Nephron progenitor cell (in vitro differentiated cells): ENCODE measurements at regions not wholly inside any gene's neighbourhood (a gene's known extent, or its start where the extent isn't known, plus 50 kb on each side); places are given as distances from the start of the nearest gene placed in this dataset.
A peak's percentile ranks its signal among the peaks of the same experiment; 100 is the strongest.

Experiments
- DNase-seq: peaks from one replicate; pipeline ENCODE4 v3.0.0; 2021
- H3K27ac Mint-ChIP-seq: 2 replicates; pipeline ENCODE4 v1.8.0; 2021; ENCODE audit warnings: mild to moderate bottlenecking, moderate library complexity, mixed read lengths
- H3K27me3 Mint-ChIP-seq: 2 replicates; pipeline ENCODE4 v1.8.0; 2021; ENCODE audit warnings: mild to moderate bottlenecking, low read depth, mixed read lengths; ENCODE audit not compliant: poor library complexity
- H3K36me3 Mint-ChIP-seq: 2 replicates; pipeline ENCODE4 v1.8.0; 2021; ENCODE audit warnings: low read depth, mixed read lengths
- H3K4me1 Mint-ChIP-seq: 2 replicates; pipeline ENCODE4 v1.8.0; 2021; ENCODE audit warnings: mixed read lengths
- H3K4me3 Mint-ChIP-seq: 2 replicates; pipeline ENCODE4 v1.8.0; 2021; ENCODE audit warnings: mild to moderate bottlenecking, moderate library complexity, mixed read lengths
- H3K9me3 Mint-ChIP-seq: 2 replicates; pipeline ENCODE4 v1.8.0; 2021; ENCODE audit warnings: mild to moderate bottlenecking, moderate library complexity, mixed read lengths
- CTCF ChIP-seq: fragments of 200-600 bp; sonication (generic); IDR thresholded peaks from 2 replicates; pipeline ENCODE4 v1.5.0; 2021; ENCODE audit warnings: antibody characterized with exemption

DNA sequence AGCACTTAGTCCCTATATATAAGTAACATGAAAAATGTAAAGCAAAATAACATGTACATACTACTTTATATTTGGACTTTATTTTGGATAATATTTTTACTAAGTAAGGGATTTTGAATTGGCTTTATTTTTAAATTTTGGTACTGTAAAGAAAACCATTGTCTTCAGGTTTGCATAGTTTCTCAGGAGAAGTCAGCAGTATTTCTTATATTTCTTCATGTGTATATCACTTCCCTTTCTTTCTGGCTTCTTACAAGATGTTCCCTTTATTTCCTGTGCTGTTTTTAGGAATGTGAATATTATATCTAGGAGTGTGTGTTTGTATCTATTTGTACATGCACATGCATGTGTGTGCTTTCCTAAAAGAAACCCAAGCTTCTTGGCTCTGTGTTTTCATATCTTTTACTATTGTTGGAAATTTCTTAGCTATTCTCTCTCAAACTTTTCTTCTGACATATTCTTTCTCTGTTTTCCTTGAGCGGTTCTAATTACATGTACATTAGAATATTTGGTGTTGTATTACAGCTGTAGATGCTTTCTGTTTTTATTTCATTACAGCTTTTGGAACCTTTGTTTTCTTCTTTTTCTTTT lies 1549.7 kb upstream of the ACVR2A start:
- TF ChIP-seq CTCF, result no peak
- Mint-ChIP-seq H3K4me3 (no peak overlapping the region), H3K9me3 (peaks cover 40% of the 10 kb centered on the region), H3K4me1 (no peaks in the 10 kb centered on the region), H3K27ac (no peak overlapping the region), H3K36me3 (peaks cover 13% of the 10 kb centered on the region), H3K27me3 (no peaks in the 10 kb centered on the region)
- no peak for DNase-seq

DNA sequence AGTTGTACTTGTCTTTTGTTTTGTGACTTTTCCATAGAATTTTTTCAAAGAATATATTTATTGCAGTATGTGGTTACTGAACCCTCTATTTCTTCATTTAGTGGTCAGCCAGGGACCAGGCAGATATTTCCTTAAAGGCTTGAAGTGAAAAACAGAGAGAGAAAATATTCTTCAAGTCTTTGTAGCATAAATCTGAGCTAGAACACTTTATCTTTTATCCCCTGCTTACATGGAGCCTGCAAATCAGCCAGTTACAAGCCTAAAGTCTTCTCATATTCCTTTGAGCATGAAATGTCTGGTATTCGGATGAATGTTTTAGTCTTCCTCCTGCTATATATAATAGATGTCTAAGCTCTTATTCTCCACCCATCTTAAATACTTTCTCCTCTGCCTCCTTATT lies 1557.5 kb upstream of the ACVR2A start:
- H3K27ac Mint-ChIP-seq, result no peak overlapping the region
- H3K9me3 Mint-ChIP-seq, result peaks cover 4% of the 10 kb centered on the region
- no peak for TF ChIP-seq CTCF
- no peaks in the 10 kb centered on the region for H3K27me3 Mint-ChIP-seq
- H3K4me3 Mint-ChIP-seq, result no peak overlapping the region
- no peaks in the 10 kb centered on the region for H3K36me3 Mint-ChIP-seq
- DNase-seq, result no peak
- H3K4me1 Mint-ChIP-seq, result no peaks in the 10 kb centered on the region

- no peaks in the 10 kb centered on the region for H3K9me3 Mint-ChIP-seq
- H3K4me3 Mint-ChIP-seq, result no peak overlapping the region
- no peak for DNase-seq
- H3K36me3 Mint-ChIP-seq, result no peaks in the 10 kb centered on the region
- TF ChIP-seq CTCF, result no peak
- H3K4me1 Mint-ChIP-seq, result no peaks in the 10 kb centered on the region
- no peak overlapping the region for H3K27ac Mint-ChIP-seq
- peaks cover 3% of the 10 kb centered on the region for H3K27me3 Mint-ChIP-seq
Measured at GRCh38 chr2:146278881-146279280, 1565.9 kb upstream of the ACVR2A start.

- Mint-ChIP-seq H3K4me3 (no peak overlapping the region), H3K36me3 (no peaks in the 10 kb centered on the region), H3K27ac (no peak overlapping the region), H3K27me3 (peaks cover 4% of the 10 kb centered on the region), H3K4me1 (no peaks in the 10 kb centered on the region), H3K9me3 (peaks cover 5% of the 10 kb centered on the region)
- no peak for DNase-seq
- TF ChIP-seq CTCF, result no peak
Measured at GRCh38 chr2:146271131-146271831, 1573.5 kb upstream of the ACVR2A start.

DNA sequence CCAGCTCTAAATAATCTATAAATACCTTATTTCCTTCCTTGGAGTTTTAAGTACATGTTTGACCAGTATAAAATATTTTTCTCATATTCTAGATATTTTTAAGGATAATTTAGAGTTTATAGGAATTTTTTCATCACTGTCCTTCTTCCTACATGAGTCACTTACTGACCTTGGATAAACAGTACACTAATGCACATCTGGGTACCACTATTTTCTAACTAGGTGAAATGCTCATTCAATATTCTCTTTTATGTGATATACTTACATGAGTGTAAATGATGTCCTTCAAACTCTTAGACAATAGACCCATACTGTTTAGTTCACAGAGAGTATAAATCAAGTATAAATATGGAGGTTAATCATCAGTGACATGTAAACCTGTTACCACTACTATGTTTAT lies 1574.2 kb upstream of the ACVR2A start:
- Mint-ChIP-seq H3K4me3 (no peak overlapping the region), H3K9me3 (peaks cover 5% of the 10 kb centered on the region), H3K27me3 (peaks cover 4% of the 10 kb centered on the region), H3K27ac (no peak overlapping the region), H3K4me1 (no peaks in the 10 kb centered on the region), H3K36me3 (no peaks in the 10 kb centered on the region)
- DNase-seq, result no peak
- no peak for TF ChIP-seq CTCF

DNA sequence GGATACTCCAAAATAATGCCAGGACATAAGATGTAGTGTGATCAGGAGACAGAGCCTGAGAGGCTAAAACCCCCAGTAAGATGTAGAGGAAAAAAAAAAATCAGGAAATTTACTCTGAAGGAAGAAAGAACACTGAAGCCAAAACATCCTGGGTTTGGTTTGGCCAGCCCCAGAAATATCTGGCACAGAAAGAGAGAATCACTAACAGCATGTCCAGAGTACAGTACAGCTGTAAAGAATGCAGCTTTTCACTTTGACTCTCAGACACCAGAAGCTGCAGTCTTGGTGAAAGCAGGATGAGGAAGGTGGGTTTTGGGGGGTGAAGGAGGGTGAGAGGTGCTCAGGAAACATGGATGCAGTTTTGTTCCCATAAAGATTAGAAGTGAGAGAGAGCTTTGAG lies 1577.7 kb upstream of the ACVR2A start:
- Mint-ChIP-seq H3K36me3 (no peaks in the 10 kb centered on the region), H3K9me3 (peaks cover 6% of the 10 kb centered on the region), H3K27me3 (peaks cover 4% of the 10 kb centered on the region), H3K4me3 (no peak overlapping the region), H3K4me1 (no peaks in the 10 kb centered on the region), H3K27ac (peak overlapping the region; percentile 80)
- DNase-seq, result no peak
- TF ChIP-seq CTCF, result no peak
